ENCODE measurements at regions not wholly inside any gene's neighbourhood (a gene's known extent, or its start where the extent isn't known, plus 50 kb on each side); places are given as distances from the start of the nearest gene placed in this dataset.
"Not testable (repeated sequence)": the region's sequence is repeated elsewhere in the genome, so short reads cannot be mapped to it uniquely, and the experiment has no call there.

GRCh38 chr9:26789959-26790358 is 102.6 kb downstream of the CAAP1 start:
- FAIRE-seq (no peak), DNase-seq (ENCODE audit: insufficient read length, low spot score) (no peak)
- TF ChIP-seq, protein P1, sequence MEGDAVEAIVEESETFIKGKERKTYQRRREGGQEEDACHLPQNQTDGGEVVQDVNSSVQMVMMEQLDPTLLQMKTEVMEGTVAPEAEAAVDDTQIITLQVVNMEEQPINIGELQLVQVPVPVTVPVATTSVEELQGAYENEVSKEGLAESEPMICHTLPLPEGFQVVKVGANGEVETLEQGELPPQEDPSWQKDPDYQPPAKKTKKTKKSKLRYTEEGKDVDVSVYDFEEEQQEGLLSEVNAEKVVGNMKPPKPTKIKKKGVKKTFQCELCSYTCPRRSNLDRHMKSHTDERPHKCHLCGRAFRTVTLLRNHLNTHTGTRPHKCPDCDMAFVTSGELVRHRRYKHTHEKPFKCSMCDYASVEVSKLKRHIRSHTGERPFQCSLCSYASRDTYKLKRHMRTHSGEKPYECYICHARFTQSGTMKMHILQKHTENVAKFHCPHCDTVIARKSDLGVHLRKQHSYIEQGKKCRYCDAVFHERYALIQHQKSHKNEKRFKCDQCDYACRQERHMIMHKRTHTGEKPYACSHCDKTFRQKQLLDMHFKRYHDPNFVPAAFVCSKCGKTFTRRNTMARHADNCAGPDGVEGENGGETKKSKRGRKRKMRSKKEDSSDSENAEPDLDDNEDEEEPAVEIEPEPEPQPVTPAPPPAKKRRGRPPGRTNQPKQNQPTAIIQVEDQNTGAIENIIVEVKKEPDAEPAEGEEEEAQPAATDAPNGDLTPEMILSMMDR (IDR thresholded peaks at IDR 0.05; ENCODE audit: insufficient read depth, missing control alignments) = no peak

- FAIRE-seq (no peak), DNase-seq (ENCODE audit: insufficient read length, low spot score) (no peak)
- TF ChIP-seq, protein P1 (IDR thresholded peaks at IDR 0.05; ENCODE audit: insufficient read depth, missing control alignments) = no peak
Measured at GRCh38 chr9:26786564-26786963, 106.0 kb downstream of the CAAP1 start.

DNA sequence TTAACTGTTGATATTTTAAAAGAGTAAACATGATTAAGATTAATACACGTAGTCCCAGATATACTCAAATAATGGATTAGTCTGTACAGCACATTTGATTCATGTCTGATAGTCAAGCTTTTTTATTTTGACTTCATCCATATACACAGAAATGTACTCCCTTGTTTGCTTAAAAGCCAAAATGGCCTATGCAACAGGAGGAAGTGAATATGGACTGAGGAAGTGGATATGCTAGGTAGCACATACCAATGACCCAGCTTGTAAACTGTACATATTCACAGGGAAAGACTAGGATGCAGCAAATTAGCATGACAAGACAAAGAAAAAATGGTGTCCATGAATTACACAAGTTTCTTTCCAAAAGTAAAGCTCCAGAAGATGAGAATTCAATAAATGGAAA is 109.7 kb downstream of the CAAP1 start:
- DNase-seq (ENCODE audit: insufficient read length, low spot score) (no peak), FAIRE-seq (no peak)
- TF ChIP-seq, protein P1 (IDR thresholded peaks at IDR 0.05; ENCODE audit: insufficient read depth, missing control alignments) = no peak

DNA sequence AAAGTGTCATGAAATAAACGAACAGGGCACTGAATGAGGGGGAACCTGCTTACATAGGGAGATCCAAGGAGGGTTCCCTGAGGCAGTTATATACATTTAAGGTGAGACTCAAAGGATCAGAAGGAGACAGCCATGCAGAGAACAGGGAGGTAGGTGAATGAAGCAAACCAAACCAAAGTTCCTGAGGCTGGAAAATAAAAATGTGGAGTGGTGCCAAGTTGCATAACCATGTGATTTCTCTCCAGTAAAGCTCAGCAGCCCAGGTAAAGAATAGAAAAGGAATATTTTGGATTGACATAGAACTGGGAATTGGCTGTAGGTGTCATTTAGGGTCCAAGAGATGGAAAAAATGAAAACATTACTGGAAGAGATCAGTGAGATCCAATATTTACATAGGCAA is 110.7 kb downstream of the CAAP1 start:
- DNase-seq (ENCODE audit: insufficient read length, low spot score) (no peak), FAIRE-seq (no peak)
- TF ChIP-seq, protein P1 (IDR thresholded peaks at IDR 0.05; ENCODE audit: insufficient read depth, missing control alignments) = no peak

- not testable (repeated sequence) for DNase-seq (ENCODE audit: insufficient read length, low spot score); FAIRE-seq
Measured at GRCh38 chr9:26780307-26780706, 112.3 kb downstream of the CAAP1 start.

DNA sequence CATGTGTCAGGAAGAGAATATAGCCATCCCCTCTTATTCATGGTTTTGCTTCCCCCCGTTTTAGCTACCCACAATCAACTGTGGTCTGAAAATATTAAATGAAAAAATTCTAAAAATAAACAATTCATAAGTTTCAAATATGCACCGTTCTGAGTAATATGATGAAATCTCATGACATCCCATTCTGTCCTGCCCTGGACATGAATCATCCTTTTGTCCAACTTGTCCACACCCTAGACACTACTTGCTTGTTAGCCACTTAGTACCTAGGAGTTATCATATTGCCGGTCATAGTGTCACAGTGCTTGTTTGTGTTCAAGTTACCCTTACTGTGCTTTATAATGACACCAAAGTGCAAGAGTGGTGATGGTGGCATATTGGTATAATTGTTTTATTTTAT is 113.5 kb downstream of the CAAP1 start:
- FAIRE-seq (no peak), DNase-seq (ENCODE audit: insufficient read length, low spot score) (no peak)
- TF ChIP-seq, protein P1 (IDR thresholded peaks at IDR 0.05; ENCODE audit: insufficient read depth, missing control alignments) = no peak

DNA sequence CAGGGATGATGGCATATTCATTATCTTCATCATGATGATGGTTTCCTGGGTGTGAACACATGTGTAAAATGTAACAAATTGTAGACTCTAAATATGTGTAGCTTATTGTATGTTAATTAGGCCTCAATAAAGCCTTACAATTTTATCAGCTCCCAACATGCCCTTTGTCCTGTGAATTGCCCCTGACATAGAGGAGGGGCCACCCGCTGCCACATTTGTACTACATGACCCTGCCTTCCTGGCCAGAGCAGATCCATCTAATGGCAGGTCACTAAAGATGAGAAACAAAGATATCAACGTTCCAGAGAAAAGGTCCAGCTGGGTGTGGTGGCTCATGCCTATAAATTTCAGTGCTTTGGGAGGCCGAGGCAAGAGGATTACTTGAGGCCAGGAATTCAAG is 117.2 kb downstream of the CAAP1 start:
- FAIRE-seq (no peak), DNase-seq (ENCODE audit: insufficient read length, low spot score) (no peak)
- TF ChIP-seq, protein P1 (IDR thresholded peaks at IDR 0.05; ENCODE audit: insufficient read depth, missing control alignments) = no peak

- TF ChIP-seq, protein P1 (IDR thresholded peaks at IDR 0.05; ENCODE audit: insufficient read depth, missing control alignments) = no peak
- no peak for FAIRE-seq
- DNase-seq (ENCODE audit: insufficient read length, low spot score) = no peak
Measured at GRCh38 chr9:26773056-26773455, 119.5 kb downstream of the CAAP1 start.

Data from D721Med (cell line).